SJSA1 (cell line): ENCODE measurements at regions not wholly inside any gene's neighbourhood (a gene's known extent, or its start where the extent isn't known, plus 50 kb on each side); places are given as distances from the start of the nearest gene placed in this dataset.
"Not testable (repeated sequence)": the region's sequence is repeated elsewhere in the genome, so short reads cannot be mapped to it uniquely, and the experiment has no call there.

Experiments used
- DNase-seq, 2 experiments: peaks; one replicate each; pipeline ENCODE4 v3.0.0-alpha.2; 2015 to 2020; ENCODE audit warnings: low spot score in 2 of 2, low read depth in 1 of 2
- H3K27ac ChIP-seq: fragments of 250-450 bp; sonication (Bioruptor Pico); 2 replicates; pipeline ENCODE4 v1.5.1; 2020; ENCODE audit warnings: mild to moderate bottlenecking, moderate library complexity
- H3K27me3 ChIP-seq: fragments of 250-450 bp; sonication (Bioruptor Pico); replicated peaks from 2 replicates; pipeline ENCODE4 v1.5.1; 2020; ENCODE audit warnings: mild to moderate bottlenecking, moderate library complexity
- H3K36me3 ChIP-seq: fragments of 250-450 bp; sonication (Bioruptor Pico); 2 replicates; pipeline ENCODE4 v1.5.1; 2020; ENCODE audit warnings: mild to moderate bottlenecking
- H3K4me1 ChIP-seq: fragments of 250-450 bp; sonication (Bioruptor Pico); replicated peaks from 2 replicates; pipeline ENCODE4 v1.6.1; 2021; ENCODE audit warnings: mild to moderate bottlenecking
- H3K4me3 ChIP-seq: fragments of 250-450 bp; sonication (Bioruptor Pico); 2 replicates; pipeline ENCODE4 v1.5.1; 2020; ENCODE audit warnings: mild to moderate bottlenecking
- H3K9me3 ChIP-seq: fragments of 250-450 bp; sonication (Bioruptor Pico); replicated peaks from 2 replicates; pipeline ENCODE4 v1.5.1; 2020; ENCODE audit warnings: mild to moderate bottlenecking

GRCh38 chr14:105852378-105853088 lies 326.1 kb downstream of the TMEM121 start:
- peak in 1 of 2 experiments; percentile 36 for DNase-seq
- H3K4me1 ChIP-seq: no peaks in the 10 kb centered on the region
- H3K27ac ChIP-seq: no peak overlapping the region
- H3K27me3 ChIP-seq: no peaks in the 10 kb centered on the region
- H3K9me3 ChIP-seq: peaks cover 5% of the 10 kb centered on the region; the same call in 1 of the 2 replicates
- H3K36me3 ChIP-seq: no peaks in the 10 kb centered on the region
- H3K4me3 ChIP-seq: no peak overlapping the region

- DNase-seq: peak in 1 of 2 experiments; percentile 25
- H3K9me3 ChIP-seq: peaks cover 5% of the 10 kb centered on the region
- H3K36me3 ChIP-seq: no peaks in the 10 kb centered on the region
- no peak overlapping the region for H3K4me3 ChIP-seq
- H3K27ac ChIP-seq: no peak overlapping the region
- H3K4me1 ChIP-seq: no peaks in the 10 kb centered on the region
- H3K27me3 ChIP-seq: no peaks in the 10 kb centered on the region
These were observed 326.9 kb downstream of the TMEM121 start for GRCh38 chr14:105853089-105853906.

GRCh38 chr14:105853907-105854599 lies 327.7 kb downstream of the TMEM121 start:
- Histone ChIP-seq H3K36me3 (no peaks in the 10 kb centered on the region), H3K27me3 (no peaks in the 10 kb centered on the region), H3K4me3 (no peak overlapping the region), H3K9me3 (peaks cover 8% of the 10 kb centered on the region), H3K4me1 (no peaks in the 10 kb centered on the region), H3K27ac (no peak overlapping the region)
- DNase-seq: peak in 1 of 2 experiments; percentile 28

GRCh38 chr14:105854600-105855245 lies 328.3 kb downstream of the TMEM121 start:
- H3K9me3 ChIP-seq: peaks cover 8% of the 10 kb centered on the region
- H3K36me3 ChIP-seq: no peaks in the 10 kb centered on the region
- no peak overlapping the region for H3K4me3 ChIP-seq
- no peaks in the 10 kb centered on the region for H3K4me1 ChIP-seq
- H3K27me3 ChIP-seq: no peaks in the 10 kb centered on the region
- DNase-seq: peak in 1 of 2 experiments; percentile 30
- no peak overlapping the region for H3K27ac ChIP-seq

GRCh38 chr14:105855246-105855892 lies 329.0 kb downstream of the TMEM121 start:
- Histone ChIP-seq H3K4me1 (no peaks in the 10 kb centered on the region), H3K27ac (no peak overlapping the region), H3K9me3 (peaks cover 8% of the 10 kb centered on the region), H3K4me3 (no peak overlapping the region), H3K27me3 (no peaks in the 10 kb centered on the region), H3K36me3 (no peaks in the 10 kb centered on the region)
- peak in 1 of 2 experiments; percentile 31 for DNase-seq

- Histone ChIP-seq H3K4me1 (no peaks in the 10 kb centered on the region), H3K36me3 (no peaks in the 10 kb centered on the region), H3K9me3 (peaks cover 8% of the 10 kb centered on the region), H3K4me3 (no peak overlapping the region), H3K27me3 (no peaks in the 10 kb centered on the region), H3K27ac (no peak overlapping the region)
- no peak for DNase-seq
These were observed 329.7 kb downstream of the TMEM121 start for GRCh38 chr14:105855893-105856675.

- no peaks in the 10 kb centered on the region for H3K27me3 ChIP-seq
- no peak overlapping the region for H3K27ac ChIP-seq
- H3K4me3 ChIP-seq: no peak overlapping the region
- no peaks in the 10 kb centered on the region for H3K4me1 ChIP-seq
- DNase-seq: peak in 1 of 2 experiments; percentile 32
- peaks cover 8% of the 10 kb centered on the region for H3K9me3 ChIP-seq
- no peaks in the 10 kb centered on the region for H3K36me3 ChIP-seq
These were observed 330.4 kb downstream of the TMEM121 start for GRCh38 chr14:105856676-105857219.

GRCh38 chr14:105857220-105857825 lies 330.9 kb downstream of the TMEM121 start:
- DNase-seq: no peak
- Histone ChIP-seq H3K4me1 (no peaks in the 10 kb centered on the region), H3K27me3 (no peaks in the 10 kb centered on the region), H3K36me3 (no peaks in the 10 kb centered on the region), H3K27ac (no peak overlapping the region), H3K9me3 (peaks cover 8% of the 10 kb centered on the region), H3K4me3 (no peak overlapping the region)

- Histone ChIP-seq H3K4me1 (no peaks in the 10 kb centered on the region), H3K27me3 (no peaks in the 10 kb centered on the region), H3K4me3 (no peak overlapping the region), H3K27ac (no peak overlapping the region), H3K36me3 (no peaks in the 10 kb centered on the region), H3K9me3 (peaks cover 8% of the 10 kb centered on the region)
- DNase-seq: peak in 1 of 2 experiments; percentile 32
These were observed 331.7 kb downstream of the TMEM121 start for GRCh38 chr14:105857826-105858675.

GRCh38 chr14:105858676-105859025 lies 332.3 kb downstream of the TMEM121 start:
- no peak overlapping the region for H3K4me3 ChIP-seq
- H3K4me1 ChIP-seq: no peaks in the 10 kb centered on the region
- no peaks in the 10 kb centered on the region for H3K27me3 ChIP-seq
- DNase-seq: no peak
- H3K9me3 ChIP-seq: peaks cover 8% of the 10 kb centered on the region; the same call in 1 of the 2 replicates
- H3K36me3 ChIP-seq: no peaks in the 10 kb centered on the region
- no peak overlapping the region for H3K27ac ChIP-seq

- not testable (repeated sequence) for H3K27me3 ChIP-seq, H3K9me3 ChIP-seq, H3K4me1 ChIP-seq, H3K4me3 ChIP-seq, H3K27ac ChIP-seq, DNase-seq, H3K36me3 ChIP-seq
These were observed 332.8 kb downstream of the TMEM121 start for GRCh38 chr14:105859073-105859716.
